Naive B cell (primary cell): ENCODE measurements at regions not wholly inside any gene's neighbourhood (a gene's known extent, or its start where the extent isn't known, plus 50 kb on each side); places are given as distances from the start of the nearest gene placed in this dataset.

Experiments used
- ATAC-seq, 2 donors: fragments of 150-1000 bp; cut with Tn5 transposase; 2 replicates each; pipeline ENCODE4 v1.10.0; 2021; ENCODE audit warnings: low read depth in 2 of 2, mild to moderate bottlenecking in 2 of 2, moderate library complexity in 2 of 2
- DNase-seq: peaks from one replicate; pipeline ENCODE4 v3.0.0; 2022
- H3K27ac Mint-ChIP-seq, 6 donors: one replicate each; pipeline ENCODE4 v1.8.0; 2020 to 2022; ENCODE audit warnings: mild to moderate bottlenecking in 6 of 6, mixed read lengths in 6 of 6, moderate library complexity in 5 of 6, inconsistent platforms in 2 of 6
- H3K27me3 Mint-ChIP-seq, 3 donors: one replicate each; pipeline ENCODE4 v1.8.0; 2021 to 2022; ENCODE audit warnings: mixed read lengths in 3 of 3, mild to moderate bottlenecking in 1 of 3
- H3K36me3 Mint-ChIP-seq, 2 donors: one replicate each; pipeline ENCODE4 v1.8.0; 2020 to 2022; ENCODE audit warnings: mixed read lengths in 2 of 2, inconsistent platforms in 1 of 2, mild to moderate bottlenecking in 1 of 2
- H3K4me1 Mint-ChIP-seq, 3 donors: one replicate each; pipeline ENCODE4 v1.8.0; 2020 to 2022; ENCODE audit warnings: mixed read lengths in 3 of 3, inconsistent platforms in 1 of 3, mild to moderate bottlenecking in 1 of 3, moderate library complexity in 1 of 3
- H3K4me3 Mint-ChIP-seq, 8 donors: one replicate each; pipeline ENCODE4 v1.8.0; 2020 to 2022; ENCODE audit warnings: mild to moderate bottlenecking in 8 of 8, mixed read lengths in 8 of 8, moderate library complexity in 8 of 8, inconsistent platforms in 2 of 8
- H3K9me3 Mint-ChIP-seq, 7 donors: one replicate each; pipeline ENCODE4 v1.8.0; 2020 to 2022; ENCODE audit warnings: mixed read lengths in 7 of 7, mild to moderate bottlenecking in 5 of 7, inconsistent platforms in 2 of 7, moderate library complexity in 1 of 7

- peak overlapping the region in 6 of 8 donors; percentile 37 to 84 (median 69) for H3K4me3 Mint-ChIP-seq
- peak overlapping the region in 4 of 6 donors; percentile 34 to 69 (median 52) for H3K27ac Mint-ChIP-seq
- H3K9me3 Mint-ChIP-seq = peaks cover 0 to 3% (median 0%) of the 10 kb centered on the region in 7 donors
- H3K27me3 Mint-ChIP-seq = no peaks in the 10 kb centered on the region
- H3K36me3 Mint-ChIP-seq = peaks cover 0 to 8% of the 10 kb centered on the region in 2 donors
- H3K4me1 Mint-ChIP-seq = peaks cover 42 to 66% (median 42%) of the 10 kb centered on the region in 3 donors
- DNase-seq (no peak), ATAC-seq (no peak)
Observed at GRCh38 chr5:68370196-68370595, 154.6 kb downstream of the PIK3R1 start.

DNA sequence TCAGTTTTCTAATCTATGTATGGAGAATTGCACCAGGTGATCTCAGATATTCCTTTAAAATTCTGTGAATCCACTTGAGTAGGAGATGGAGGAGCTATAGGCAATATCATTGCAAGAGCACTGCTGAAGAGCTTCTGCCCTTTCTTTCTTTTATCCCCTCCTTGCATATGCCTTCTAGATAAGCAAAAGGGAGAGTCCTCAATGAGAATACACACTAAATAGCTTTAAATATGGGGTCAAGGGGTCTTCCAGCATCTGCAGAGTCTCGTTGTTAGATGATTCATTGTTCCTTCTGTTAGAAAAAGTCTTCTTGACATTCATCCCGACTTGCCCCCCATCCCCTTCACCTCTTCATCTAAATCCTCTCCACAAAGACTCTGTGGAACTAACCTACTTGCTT lies 156.1 kb downstream of the PIK3R1 start:
- Mint-ChIP-seq H3K9me3 (peaks cover 0 to 3% (median 0%) of the 10 kb centered on the region in 7 donors), H3K27ac (peak overlapping the region in 1 of 6 donors; percentile 89), H3K4me3 (no peak overlapping the region), H3K36me3 (no peaks in the 10 kb centered on the region), H3K27me3 (no peaks in the 10 kb centered on the region), H3K4me1 (peaks cover 48 to 73% (median 49%) of the 10 kb centered on the region in 3 donors)
- ATAC-seq (no peak), DNase-seq (no peak)

DNA sequence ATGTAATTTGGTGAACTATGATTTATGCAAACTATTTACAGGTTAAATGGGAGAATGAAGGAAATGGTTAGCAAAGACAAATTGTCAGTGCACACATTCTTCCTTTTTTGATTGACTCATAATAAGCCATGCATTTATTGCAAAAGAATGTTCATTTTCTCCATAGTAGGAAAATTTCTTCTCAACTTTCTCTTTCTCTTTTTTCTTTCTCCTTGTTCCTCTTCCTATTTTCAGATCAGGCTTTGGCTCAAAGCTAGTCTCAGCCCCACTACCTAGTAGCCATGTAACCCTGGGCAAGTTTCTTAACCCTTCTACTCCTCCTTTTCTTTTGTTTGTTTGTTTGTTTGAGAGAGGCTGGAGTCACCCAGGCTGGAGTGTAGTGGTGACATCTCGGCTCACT lies 156.6 kb downstream of the PIK3R1 start:
- Mint-ChIP-seq H3K27ac (no peak overlapping the region), H3K4me3 (no peak overlapping the region), H3K9me3 (peaks cover 0 to 3% (median 0%) of the 10 kb centered on the region in 7 donors), H3K27me3 (no peaks in the 10 kb centered on the region), H3K36me3 (no peaks in the 10 kb centered on the region), H3K4me1 (peaks cover 48 to 71% (median 49%) of the 10 kb centered on the region in 3 donors)
- ATAC-seq = no peak
- DNase-seq = no peak

DNA sequence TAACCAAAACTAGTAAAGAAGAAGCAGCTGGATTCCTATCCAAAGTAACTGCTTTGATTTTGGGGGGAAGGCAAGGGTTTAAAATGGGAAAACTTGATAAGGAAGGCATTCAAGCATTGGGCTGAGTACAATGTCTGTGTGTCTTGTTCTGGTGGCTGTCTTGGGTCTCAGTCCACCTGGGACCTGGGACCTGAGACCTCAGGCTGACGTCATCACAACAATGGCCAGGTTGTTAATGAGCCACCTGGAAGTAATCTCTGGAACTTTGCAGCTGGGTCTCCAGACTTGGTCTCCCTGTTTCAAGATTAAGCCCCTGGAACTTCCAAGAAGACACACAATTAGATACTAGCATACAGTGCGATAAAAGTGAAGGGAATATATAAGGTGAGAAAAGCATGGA lies 157.5 kb downstream of the PIK3R1 start:
- ATAC-seq (no peak), DNase-seq (no peak)
- H3K27ac Mint-ChIP-seq = no peak overlapping the region
- no peak overlapping the region for H3K4me3 Mint-ChIP-seq
- peaks cover 0 to 4% (median 0%) of the 10 kb centered on the region in 3 donors for H3K27me3 Mint-ChIP-seq
- no peaks in the 10 kb centered on the region for H3K36me3 Mint-ChIP-seq
- H3K4me1 Mint-ChIP-seq = peaks cover 48 to 64% (median 49%) of the 10 kb centered on the region in 3 donors
- peaks cover 0 to 3% (median 0%) of the 10 kb centered on the region in 7 donors for H3K9me3 Mint-ChIP-seq

DNA sequence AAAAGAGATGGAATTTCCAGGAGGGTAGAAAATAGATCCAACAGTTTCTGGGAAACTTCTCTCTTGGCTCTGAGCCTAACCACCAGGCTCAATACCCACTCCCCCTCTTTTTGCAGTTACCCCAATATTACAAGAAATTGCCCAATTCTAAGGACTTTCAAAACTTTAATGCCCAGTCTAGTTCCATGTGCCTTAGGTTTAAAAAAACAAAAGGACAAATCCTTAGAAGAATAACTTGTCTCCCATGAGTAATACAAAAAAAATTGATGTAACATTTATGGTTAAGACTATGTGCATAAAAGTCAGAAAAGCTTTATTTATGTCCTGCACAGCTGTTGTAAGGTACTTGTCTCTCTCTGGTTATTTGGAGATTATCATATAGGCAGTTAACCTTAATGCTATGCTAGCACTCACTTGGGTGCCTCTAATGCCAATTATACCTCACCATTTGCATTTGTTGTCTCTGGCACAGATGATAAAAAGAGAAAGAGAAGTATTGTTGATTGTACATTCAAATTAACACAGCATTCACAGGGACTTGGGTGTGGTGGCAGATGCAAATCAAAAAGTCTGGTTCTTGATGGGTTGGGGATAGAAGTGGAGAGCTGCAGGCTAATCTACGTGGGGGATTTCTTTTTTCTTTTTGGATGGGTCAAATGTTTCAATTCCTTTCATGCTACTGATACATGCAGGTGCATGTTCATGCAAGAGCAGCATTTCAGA lies 159.4 kb downstream of the PIK3R1 start:
- DNase-seq = no peak
- H3K4me3 Mint-ChIP-seq = peak overlapping the region in 3 of 8 donors; percentile 4 to 66 (median 10)
- H3K9me3 Mint-ChIP-seq = peaks cover 0 to 3% (median 0%) of the 10 kb centered on the region in 7 donors
- peaks cover 34 to 64% (median 48%) of the 10 kb centered on the region in 3 donors for H3K4me1 Mint-ChIP-seq
- H3K27ac Mint-ChIP-seq = no peak overlapping the region
- H3K36me3 Mint-ChIP-seq = no peaks in the 10 kb centered on the region
- peaks cover 0 to 4% (median 0%) of the 10 kb centered on the region in 3 donors for H3K27me3 Mint-ChIP-seq
- ATAC-seq = peak in 1 of 2 donors; percentile 28

DNA sequence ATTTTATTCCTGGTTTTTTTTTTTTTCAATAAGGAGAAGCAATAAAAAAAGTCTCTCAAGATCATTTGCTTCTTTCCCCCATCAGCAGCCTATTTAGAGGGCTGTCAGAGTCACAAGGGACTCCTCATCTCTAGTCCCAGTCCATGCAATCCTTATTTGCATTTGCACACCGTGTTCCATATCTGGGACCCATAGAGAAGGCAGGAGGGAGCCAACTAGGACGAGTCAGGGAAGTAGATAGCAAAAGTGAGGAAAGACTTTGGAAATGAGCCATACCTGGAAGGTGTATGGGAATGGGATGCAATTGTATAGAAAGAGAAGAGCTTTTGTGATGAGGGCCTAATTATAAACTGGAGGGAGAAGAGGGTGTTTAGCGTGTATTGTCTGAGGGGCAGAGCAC lies 160.0 kb downstream of the PIK3R1 start:
- ATAC-seq (no peak), DNase-seq (no peak)
- peaks cover 0 to 4% (median 0%) of the 10 kb centered on the region in 3 donors for H3K27me3 Mint-ChIP-seq
- peaks cover 0 to 3% (median 0%) of the 10 kb centered on the region in 7 donors for H3K9me3 Mint-ChIP-seq
- H3K4me3 Mint-ChIP-seq = peak overlapping the region in 2 of 8 donors; percentile 4 to 10
- H3K36me3 Mint-ChIP-seq = no peaks in the 10 kb centered on the region
- H3K4me1 Mint-ChIP-seq = peaks cover 34 to 64% (median 47%) of the 10 kb centered on the region in 3 donors
- H3K27ac Mint-ChIP-seq = no peak overlapping the region

GRCh38 chr5:68376935-68377334 lies 161.4 kb downstream of the PIK3R1 start:
- no peak for DNase-seq
- H3K27me3 Mint-ChIP-seq = peaks cover 0 to 4% (median 0%) of the 10 kb centered on the region in 3 donors
- H3K9me3 Mint-ChIP-seq = peaks cover 0 to 3% (median 0%) of the 10 kb centered on the region in 7 donors
- ATAC-seq = no peak
- H3K4me3 Mint-ChIP-seq = no peak overlapping the region
- no peak overlapping the region for H3K27ac Mint-ChIP-seq
- H3K4me1 Mint-ChIP-seq = peaks cover 31 to 55% (median 40%) of the 10 kb centered on the region in 3 donors
- no peaks in the 10 kb centered on the region for H3K36me3 Mint-ChIP-seq

- Mint-ChIP-seq H3K36me3 (no peaks in the 10 kb centered on the region), H3K4me1 (peaks cover 34 to 56% (median 39%) of the 10 kb centered on the region in 3 donors), H3K27me3 (peaks cover 0 to 4% (median 0%) of the 10 kb centered on the region in 3 donors), H3K4me3 (no peak overlapping the region), H3K27ac (no peak overlapping the region), H3K9me3 (peaks cover 0 to 2% (median 0%) of the 10 kb centered on the region in 7 donors)
- DNase-seq (no peak), ATAC-seq (no peak)
Observed at GRCh38 chr5:68377733-68378132, 162.2 kb downstream of the PIK3R1 start.

GRCh38 chr5:68378204-68378820 lies 162.8 kb downstream of the PIK3R1 start:
- H3K36me3 Mint-ChIP-seq = no peaks in the 10 kb centered on the region
- H3K27ac Mint-ChIP-seq = no peak overlapping the region
- H3K4me1 Mint-ChIP-seq = peaks cover 36 to 51% (median 39%) of the 10 kb centered on the region in 3 donors
- peaks cover 0 to 4% (median 0%) of the 10 kb centered on the region in 3 donors for H3K27me3 Mint-ChIP-seq
- no peak for ATAC-seq
- peak overlapping the region in 1 of 8 donors; percentile 51 for H3K4me3 Mint-ChIP-seq
- H3K9me3 Mint-ChIP-seq = peaks cover 0 to 2% (median 0%) of the 10 kb centered on the region in 7 donors
- no peak for DNase-seq

GRCh38 chr5:68379275-68380036 lies 163.9 kb downstream of the PIK3R1 start:
- H3K27ac Mint-ChIP-seq = no peak overlapping the region
- H3K9me3 Mint-ChIP-seq = no peaks in the 10 kb centered on the region
- no peak overlapping the region for H3K4me3 Mint-ChIP-seq
- DNase-seq (no peak), ATAC-seq (no peak)
- H3K4me1 Mint-ChIP-seq = peaks cover 36 to 50% (median 39%) of the 10 kb centered on the region in 3 donors
- no peaks in the 10 kb centered on the region for H3K36me3 Mint-ChIP-seq
- H3K27me3 Mint-ChIP-seq = peaks cover 0 to 4% (median 0%) of the 10 kb centered on the region in 3 donors

DNA sequence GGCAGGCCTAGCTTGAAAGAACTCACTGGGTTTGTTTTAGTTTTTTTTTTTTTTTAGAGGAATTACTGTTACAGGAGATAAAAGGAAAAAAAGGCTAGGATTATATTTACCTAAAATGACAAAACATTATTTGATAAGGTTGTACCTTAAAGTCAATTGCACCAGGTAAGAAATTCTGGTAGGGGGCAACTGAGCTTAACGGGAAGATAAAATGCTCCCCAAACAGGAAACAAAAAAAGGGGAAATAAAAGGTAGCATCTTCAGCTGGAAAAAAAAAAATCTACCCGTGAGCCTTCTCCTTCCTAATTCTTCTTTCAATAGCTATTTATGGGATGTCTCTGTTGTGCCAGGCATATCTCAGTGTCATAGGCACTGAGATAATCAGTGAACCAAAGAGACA lies 164.5 kb downstream of the PIK3R1 start:
- DNase-seq (no peak), ATAC-seq (no peak)
- Mint-ChIP-seq H3K9me3 (no peaks in the 10 kb centered on the region), H3K4me3 (no peak overlapping the region), H3K27ac (no peak overlapping the region), H3K4me1 (peaks cover 31 to 44% (median 35%) of the 10 kb centered on the region in 3 donors), H3K27me3 (peaks cover 0 to 4% (median 0%) of the 10 kb centered on the region in 3 donors), H3K36me3 (no peaks in the 10 kb centered on the region)

DNA sequence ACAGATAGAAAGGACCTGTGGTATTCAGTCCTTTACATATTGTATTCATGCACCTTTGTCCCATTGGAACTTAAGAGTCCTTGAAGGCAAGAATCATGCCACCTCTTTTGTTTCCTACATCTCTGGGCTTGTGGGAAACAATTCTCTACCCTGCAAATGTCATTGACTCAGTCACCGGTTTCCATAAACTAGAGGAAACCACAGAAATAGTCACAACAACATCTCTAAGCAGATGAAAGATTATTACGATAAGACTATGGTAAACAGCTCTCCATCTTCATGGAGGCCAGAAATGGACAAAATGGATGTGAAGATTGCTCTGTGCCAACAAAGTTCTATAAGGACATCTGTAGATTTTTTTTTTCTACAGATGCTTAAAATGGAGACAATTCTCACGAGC lies 165.5 kb downstream of the PIK3R1 start:
- H3K36me3 Mint-ChIP-seq = no peaks in the 10 kb centered on the region
- H3K27ac Mint-ChIP-seq = no peak overlapping the region
- H3K27me3 Mint-ChIP-seq = peaks cover 0 to 4% (median 0%) of the 10 kb centered on the region in 3 donors
- H3K4me3 Mint-ChIP-seq = no peak overlapping the region
- DNase-seq (no peak), ATAC-seq (no peak)
- peaks cover 24 to 38% (median 27%) of the 10 kb centered on the region in 3 donors for H3K4me1 Mint-ChIP-seq
- no peaks in the 10 kb centered on the region for H3K9me3 Mint-ChIP-seq

- Mint-ChIP-seq H3K36me3 (no peaks in the 10 kb centered on the region), H3K9me3 (no peaks in the 10 kb centered on the region), H3K27ac (peak overlapping the region in 2 of 6 donors; percentile 36), H3K4me1 (peaks cover 24 to 38% (median 27%) of the 10 kb centered on the region in 3 donors), H3K4me3 (peak overlapping the region in 1 of 8 donors; percentile 18), H3K27me3 (peaks cover 0 to 4% (median 0%) of the 10 kb centered on the region in 3 donors)
- DNase-seq (no peak), ATAC-seq (peak in 1 of 2 donors; percentile 25)
Observed at GRCh38 chr5:68381909-68382308, 166.4 kb downstream of the PIK3R1 start.
